Prostate gland (tissue), 2 donors: ENCODE measurements at regions not wholly inside any gene's neighbourhood (a gene's known extent, or its start where the extent isn't known, plus 50 kb on each side); places are given as distances from the start of the nearest gene placed in this dataset.

Source experiments
- POLR2A ChIP-seq: fragments of 450-650 bp; IDR thresholded peaks from one replicate; pipeline ENCODE4 v1.6.1; 2016; ENCODE audit warnings: antibody characterized with exemption, mild to moderate bottlenecking
- POLR2AphosphoS5 ChIP-seq: sonication (generic); formaldehyde crosslinking; IDR thresholded peaks from one replicate; pipeline ENCODE4 v1.6.1; 2017; ENCODE audit warnings: antibody characterized with exemption
- TF ChIP-seq, protein P1 (sequence below), 4 experiments: fragments of 200-600 bp in 2 of 4; fragments of 450-650 bp in 2 of 4; sonication (generic) in 2 of 4; IDR thresholded peaks; 1 replicate in 3 of 4; 2 replicates in 1 of 4; pipeline ENCODE4 v1.5.1; 2016 to 2019; ENCODE audit warnings: antibody characterized with exemption in 4 of 4, mild to moderate bottlenecking in 2 of 4, moderate library complexity in 2 of 4

DNA sequence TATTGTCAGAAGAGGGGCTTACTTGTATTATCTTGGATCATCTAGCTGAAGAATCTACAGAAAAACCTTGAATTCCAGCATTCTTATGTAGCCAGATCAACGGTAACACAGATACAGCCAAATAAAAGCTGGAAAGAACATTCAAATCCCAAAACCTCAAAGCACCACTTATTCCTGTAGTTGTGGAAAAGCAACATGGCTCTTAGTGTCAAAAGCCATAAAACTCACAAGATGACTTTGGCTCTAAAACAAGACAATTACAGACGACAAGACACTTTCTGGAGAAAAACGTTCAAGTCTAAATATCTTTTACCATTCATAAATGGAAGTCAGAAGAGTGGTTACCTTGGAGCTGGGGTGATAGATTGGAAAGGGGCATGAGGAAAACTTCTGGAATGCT lies 173.0 kb downstream of the HERPUD2 start:
- TF ChIP-seq, protein P1, sequence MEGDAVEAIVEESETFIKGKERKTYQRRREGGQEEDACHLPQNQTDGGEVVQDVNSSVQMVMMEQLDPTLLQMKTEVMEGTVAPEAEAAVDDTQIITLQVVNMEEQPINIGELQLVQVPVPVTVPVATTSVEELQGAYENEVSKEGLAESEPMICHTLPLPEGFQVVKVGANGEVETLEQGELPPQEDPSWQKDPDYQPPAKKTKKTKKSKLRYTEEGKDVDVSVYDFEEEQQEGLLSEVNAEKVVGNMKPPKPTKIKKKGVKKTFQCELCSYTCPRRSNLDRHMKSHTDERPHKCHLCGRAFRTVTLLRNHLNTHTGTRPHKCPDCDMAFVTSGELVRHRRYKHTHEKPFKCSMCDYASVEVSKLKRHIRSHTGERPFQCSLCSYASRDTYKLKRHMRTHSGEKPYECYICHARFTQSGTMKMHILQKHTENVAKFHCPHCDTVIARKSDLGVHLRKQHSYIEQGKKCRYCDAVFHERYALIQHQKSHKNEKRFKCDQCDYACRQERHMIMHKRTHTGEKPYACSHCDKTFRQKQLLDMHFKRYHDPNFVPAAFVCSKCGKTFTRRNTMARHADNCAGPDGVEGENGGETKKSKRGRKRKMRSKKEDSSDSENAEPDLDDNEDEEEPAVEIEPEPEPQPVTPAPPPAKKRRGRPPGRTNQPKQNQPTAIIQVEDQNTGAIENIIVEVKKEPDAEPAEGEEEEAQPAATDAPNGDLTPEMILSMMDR (IDR thresholded peaks at IDR 0.05): no peak
- TF ChIP-seq POLR2AphosphoS5: no peak
- TF ChIP-seq POLR2A: no peak
